ENCODE measurements at regions not wholly inside any gene's neighbourhood (a gene's known extent, or its start where the extent isn't known, plus 50 kb on each side); places are given as distances from the start of the nearest gene placed in this dataset.

DNA sequence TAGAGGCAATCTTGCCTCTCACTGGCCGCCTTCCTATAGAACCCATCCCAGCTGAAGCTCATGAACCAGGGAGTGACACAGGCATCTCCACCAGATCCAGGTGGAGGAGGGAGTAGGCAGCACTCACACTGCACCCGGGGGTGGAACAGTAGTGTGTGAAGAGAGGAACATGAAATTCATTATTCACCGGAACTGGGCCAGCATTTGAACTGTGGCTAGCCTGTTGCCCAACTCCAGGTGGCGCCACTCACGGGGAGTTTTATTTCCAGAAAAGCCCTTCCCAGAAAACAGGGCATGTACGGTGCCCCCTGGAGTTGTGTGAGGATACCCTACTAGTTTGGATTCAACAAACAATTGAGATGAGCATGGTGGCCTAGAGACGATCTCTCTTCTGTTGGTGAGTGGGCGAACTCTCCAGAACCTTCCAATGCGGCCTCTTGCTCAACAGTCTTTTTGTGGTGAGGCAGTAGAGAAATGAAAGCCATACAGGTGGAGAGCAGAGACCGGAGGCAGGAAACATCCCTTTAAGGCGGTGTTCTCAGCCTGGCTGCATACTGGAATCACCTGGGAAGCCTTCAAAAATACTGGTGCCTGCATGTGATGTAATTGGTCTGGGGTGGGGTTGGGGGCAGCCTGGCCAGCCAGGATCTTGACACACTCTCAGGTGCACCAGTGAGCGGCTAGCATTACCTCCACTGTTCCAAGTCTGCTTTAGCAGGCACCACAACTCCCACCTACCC, 73.5 kb upstream of the NEDD4L start:
- Histone ChIP-seq H3K4me3 (ENCODE audit: low read depth, low read length) (no peak overlapping the region), H3K36me3 (ENCODE audit: insufficient read depth) (no peaks in the 10 kb centered on the region), H3K4me1 (ENCODE audit: insufficient read depth) (no peaks in the 10 kb centered on the region), H3K27ac (ENCODE audit: low read depth) (no peak overlapping the region)
- DNase-seq (ENCODE audit: extremely low spot score), result no peak
- 96% methylated on average over 12 of the region's 12 CpGs for WGBS

DNA sequence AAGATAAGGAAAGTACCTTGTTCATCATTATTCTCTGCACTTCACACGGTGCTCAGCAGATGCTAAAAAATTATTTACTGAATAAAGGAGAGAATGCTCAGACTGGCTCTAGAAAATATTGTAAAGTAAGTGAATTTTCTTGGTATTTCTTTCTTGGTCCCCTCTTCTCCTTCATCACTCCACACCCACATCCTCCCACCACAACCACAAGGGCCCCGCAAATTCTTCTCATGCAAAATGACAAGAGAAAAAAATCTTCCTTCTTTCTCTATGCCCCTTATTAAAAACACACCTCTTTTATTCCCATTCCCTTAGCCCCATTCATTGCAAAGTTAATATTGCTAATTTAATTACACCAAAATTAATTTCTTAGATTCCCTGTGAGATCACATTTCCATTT, 74.2 kb upstream of the NEDD4L start:
- H3K4me3 ChIP-seq (ENCODE audit: low read depth, low read length), result no peak overlapping the region
- no peaks in the 10 kb centered on the region for H3K36me3 ChIP-seq (ENCODE audit: insufficient read depth)
- H3K4me1 ChIP-seq (ENCODE audit: insufficient read depth), result no peaks in the 10 kb centered on the region
- H3K27ac ChIP-seq (ENCODE audit: low read depth), result no peak overlapping the region
- 78% methylated on average over 2 of the region's 2 CpGs for WGBS
- no peak for DNase-seq (ENCODE audit: extremely low spot score)

DNA sequence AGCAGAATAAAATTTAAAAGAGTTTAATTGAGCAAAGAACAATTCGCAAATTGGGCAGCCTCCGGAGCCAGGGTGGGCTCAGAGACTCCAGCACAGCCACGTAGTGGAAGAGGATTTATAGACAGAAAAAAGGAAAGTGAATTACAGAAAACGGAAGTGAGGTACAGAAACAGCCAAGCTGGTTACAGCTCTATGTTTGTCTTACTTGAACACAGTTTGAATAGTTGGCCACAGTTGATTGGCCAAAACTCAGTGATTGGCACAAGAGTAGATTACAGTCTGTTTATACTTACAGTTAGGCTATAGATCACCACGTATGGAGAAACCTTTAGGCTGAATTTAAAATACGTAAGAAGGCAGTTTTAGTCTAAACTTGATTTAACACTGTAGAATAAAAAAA, 78.8 kb upstream of the NEDD4L start:
- 87% methylated on average over 6 of the region's 6 CpGs for WGBS
- DNase-seq (ENCODE audit: extremely low spot score), result no peak
- H3K36me3 ChIP-seq (ENCODE audit: insufficient read depth), result no peaks in the 10 kb centered on the region
- no peaks in the 10 kb centered on the region for H3K4me1 ChIP-seq (ENCODE audit: insufficient read depth)
- H3K27ac ChIP-seq (ENCODE audit: low read depth), result no peak overlapping the region
- H3K4me3 ChIP-seq (ENCODE audit: low read depth, low read length), result no peak overlapping the region

DNA sequence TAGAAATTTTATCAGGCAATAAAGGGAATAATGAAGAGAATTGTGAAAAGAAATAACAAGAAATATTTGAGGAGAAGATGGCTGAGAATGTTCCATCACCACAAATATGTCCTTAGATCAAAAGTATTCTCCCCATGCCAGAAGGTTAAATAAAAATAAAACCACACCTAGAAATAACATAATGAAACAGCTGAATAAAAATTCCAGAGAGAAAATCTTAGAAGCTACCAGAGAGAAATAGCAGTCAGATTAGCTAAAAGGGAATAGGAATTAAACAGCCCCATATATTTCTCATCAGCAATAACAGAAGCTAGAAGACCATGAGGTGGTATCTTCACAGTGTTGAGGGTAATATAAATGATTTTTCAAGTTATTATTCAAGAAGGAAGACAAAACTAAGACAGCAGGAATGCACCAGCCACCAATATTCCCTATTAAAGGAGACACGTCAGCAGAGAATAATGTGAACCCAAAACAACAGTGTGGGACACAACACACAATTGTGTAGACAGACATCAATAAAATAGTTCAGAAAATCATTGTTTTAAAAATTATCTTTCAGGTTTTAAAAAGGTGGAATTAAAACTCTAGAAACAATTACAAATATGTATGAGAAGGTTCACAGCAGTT, 82.0 kb upstream of the NEDD4L start:
- H3K4me1 ChIP-seq (ENCODE audit: insufficient read depth), result no peaks in the 10 kb centered on the region
- no peaks in the 10 kb centered on the region for H3K36me3 ChIP-seq (ENCODE audit: insufficient read depth)
- H3K27ac ChIP-seq (ENCODE audit: low read depth), result no peak overlapping the region
- H3K4me3 ChIP-seq (ENCODE audit: low read depth, low read length), result no peak overlapping the region
- WGBS, result 86% methylated on average over 1 of the region's 1 CpG
- DNase-seq (ENCODE audit: extremely low spot score), result no peak

DNA sequence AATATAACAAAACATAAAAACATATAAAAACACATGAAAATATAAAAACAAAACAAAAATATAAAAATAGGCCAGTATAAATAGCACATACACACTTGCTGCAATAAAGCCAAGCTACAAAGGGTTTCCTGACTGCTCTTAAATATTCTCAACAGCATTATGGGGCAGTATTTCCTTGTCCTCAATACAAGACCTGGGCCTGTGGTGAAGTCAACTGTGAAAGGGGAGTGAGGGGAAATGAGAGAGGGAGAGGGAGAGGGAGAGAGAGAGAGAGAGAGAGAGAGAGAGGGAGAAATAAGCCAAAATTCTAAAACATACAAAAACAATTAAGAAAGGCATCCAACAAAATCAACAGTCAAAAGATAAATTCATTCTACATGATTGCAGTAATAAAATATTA, 82.6 kb upstream of the NEDD4L start:
- no peak for DNase-seq (ENCODE audit: extremely low spot score)
- H3K4me1 ChIP-seq (ENCODE audit: insufficient read depth), result no peaks in the 10 kb centered on the region
- H3K27ac ChIP-seq (ENCODE audit: low read depth), result no peak overlapping the region
- H3K36me3 ChIP-seq (ENCODE audit: insufficient read depth), result no peaks in the 10 kb centered on the region
- no peak overlapping the region for H3K4me3 ChIP-seq (ENCODE audit: low read depth, low read length)

DNA sequence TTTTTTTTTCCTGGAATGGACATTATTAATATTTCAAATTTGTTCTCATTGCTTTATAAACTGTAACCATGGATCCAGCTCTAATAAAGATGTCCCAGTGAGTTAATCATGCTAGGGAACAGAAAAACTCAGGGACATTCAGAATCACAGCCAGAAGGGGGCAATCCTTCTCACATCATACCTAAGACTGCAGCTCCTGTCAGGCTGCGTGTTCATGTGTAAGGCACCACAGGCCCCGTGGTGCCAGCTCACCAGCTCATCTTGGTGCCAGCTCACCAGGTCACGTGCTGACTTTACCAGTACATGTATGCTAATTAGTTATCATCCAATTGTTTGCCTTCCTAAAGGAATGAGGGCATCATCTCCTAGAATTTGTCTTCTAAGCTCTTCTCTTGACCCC, 84.7 kb upstream of the NEDD4L start:
- WGBS, result 48% methylated on average over 3 of the region's 3 CpGs
- H3K4me3 ChIP-seq (ENCODE audit: low read depth, low read length), result no peak overlapping the region
- H3K27ac ChIP-seq (ENCODE audit: low read depth), result no peak overlapping the region
- H3K36me3 ChIP-seq (ENCODE audit: insufficient read depth), result no peaks in the 10 kb centered on the region
- no peak for DNase-seq (ENCODE audit: extremely low spot score)
- no peaks in the 10 kb centered on the region for H3K4me1 ChIP-seq (ENCODE audit: insufficient read depth)

DNA sequence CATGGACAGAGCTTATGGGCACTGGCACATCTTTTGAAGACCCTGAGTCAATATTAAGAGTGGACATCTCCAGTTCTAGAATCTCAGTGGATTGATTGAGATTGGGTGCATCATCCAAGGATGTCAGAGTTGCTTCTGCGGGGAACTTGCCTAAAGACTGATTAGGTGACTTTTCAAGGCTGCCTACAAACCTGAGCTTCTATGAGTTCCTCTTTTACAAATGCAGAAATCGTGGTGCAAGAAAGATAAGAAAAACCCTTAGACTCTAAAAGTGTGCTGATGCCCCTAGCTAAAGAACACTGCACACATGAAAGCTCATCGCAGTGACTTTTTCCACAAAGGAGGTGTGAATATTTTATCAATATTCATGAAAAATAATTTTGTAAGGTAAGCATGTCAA, 86.8 kb upstream of the NEDD4L start:
- 88% methylated on average over 3 of the region's 3 CpGs for WGBS
- no peak overlapping the region for H3K4me3 ChIP-seq (ENCODE audit: low read depth, low read length)
- no peak overlapping the region for H3K27ac ChIP-seq (ENCODE audit: low read depth)
- no peaks in the 10 kb centered on the region for H3K36me3 ChIP-seq (ENCODE audit: insufficient read depth)
- no peak for DNase-seq (ENCODE audit: extremely low spot score)
- H3K4me1 ChIP-seq (ENCODE audit: insufficient read depth), result no peaks in the 10 kb centered on the region

DNA sequence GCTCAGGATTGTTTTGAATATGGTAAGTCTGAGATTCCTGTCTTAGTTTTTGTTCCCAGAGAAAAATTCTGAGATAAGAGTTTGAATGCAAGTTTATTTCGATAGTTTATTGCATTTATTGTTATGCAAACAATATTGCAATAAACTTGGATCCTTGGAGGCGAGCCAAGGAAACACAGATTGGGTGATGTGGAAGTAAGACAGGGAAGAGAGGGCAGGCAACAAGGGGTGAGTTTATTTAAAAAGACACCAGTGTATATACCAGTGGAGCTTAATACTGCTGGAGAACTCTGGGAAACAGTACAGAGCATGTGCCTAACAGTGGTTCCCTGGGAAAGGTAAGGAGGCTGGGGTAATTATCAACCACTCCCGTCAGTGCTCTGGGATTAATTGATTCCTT, 87.5 kb upstream of the NEDD4L start:
- H3K27ac ChIP-seq (ENCODE audit: low read depth), result no peak overlapping the region
- DNase-seq (ENCODE audit: extremely low spot score), result no peak
- WGBS, result 47% methylated on average over 3 of the region's 3 CpGs

DNA sequence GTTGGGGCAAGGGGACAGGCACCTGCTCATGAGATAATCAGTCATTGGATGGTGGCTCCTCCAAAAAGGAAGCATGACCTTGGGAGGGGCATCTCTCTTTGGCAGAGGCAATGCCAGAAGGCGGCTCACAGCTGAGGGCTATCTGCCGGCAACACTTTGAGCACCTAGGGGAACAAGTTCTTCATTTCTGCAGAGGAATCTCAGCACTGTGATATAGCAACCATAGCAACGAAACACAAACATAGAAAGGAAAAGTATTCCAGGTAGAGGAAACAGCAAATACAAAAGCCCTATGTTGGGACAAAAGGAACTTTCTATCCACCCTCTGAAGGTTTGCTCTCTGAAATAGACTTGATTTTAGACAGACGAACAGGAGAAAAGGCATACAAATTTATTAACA, 89.1 kb upstream of the NEDD4L start:
- WGBS, result 86% methylated on average over 4 of the region's 4 CpGs
- no peak overlapping the region for H3K27ac ChIP-seq (ENCODE audit: low read depth)
- peak; percentile 14 for DNase-seq (ENCODE audit: extremely low spot score)

More for the DNA sequence above, 87.5 kb upstream of the NEDD4L start:
- Histone ChIP-seq H3K4me1 (ENCODE audit: insufficient read depth) (no peaks in the 10 kb centered on the region), H3K36me3 (ENCODE audit: insufficient read depth) (no peaks in the 10 kb centered on the region), H3K4me3 (ENCODE audit: low read depth, low read length) (no peak overlapping the region)

DNA sequence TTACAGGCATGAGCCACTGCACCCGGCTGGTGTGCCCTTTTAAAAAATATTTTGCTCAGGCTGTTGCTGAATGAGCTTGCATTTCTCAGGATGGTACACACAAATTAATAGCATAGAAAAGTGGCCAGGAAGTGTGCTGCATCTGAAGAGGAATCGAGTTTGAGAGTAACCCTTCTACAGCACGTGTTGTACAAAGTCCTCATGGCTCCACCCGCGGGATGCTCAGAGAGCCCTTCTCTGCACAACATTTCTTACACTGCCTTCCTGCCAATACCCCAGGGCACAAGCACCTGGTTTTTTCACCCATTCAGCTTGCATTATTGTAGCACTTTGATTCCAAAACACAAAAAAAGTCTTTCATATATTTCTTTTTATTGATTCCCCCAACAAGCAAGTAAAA, 90.1 kb upstream of the NEDD4L start:
- Histone ChIP-seq H3K27ac (ENCODE audit: low read depth) (no peak overlapping the region), H3K4me1 (ENCODE audit: insufficient read depth) (no peaks in the 10 kb centered on the region), H3K36me3 (ENCODE audit: insufficient read depth) (no peaks in the 10 kb centered on the region), H3K4me3 (ENCODE audit: low read depth, low read length) (no peak overlapping the region)
- WGBS, result 89% methylated on average over 5 of the region's 5 CpGs
- DNase-seq (ENCODE audit: extremely low spot score), result no peak

More for the DNA sequence above, 89.1 kb upstream of the NEDD4L start:
- H3K4me1 ChIP-seq (ENCODE audit: insufficient read depth), result no peaks in the 10 kb centered on the region
- H3K36me3 ChIP-seq (ENCODE audit: insufficient read depth), result no peaks in the 10 kb centered on the region
- no peak overlapping the region for H3K4me3 ChIP-seq (ENCODE audit: low read depth, low read length)

DNA sequence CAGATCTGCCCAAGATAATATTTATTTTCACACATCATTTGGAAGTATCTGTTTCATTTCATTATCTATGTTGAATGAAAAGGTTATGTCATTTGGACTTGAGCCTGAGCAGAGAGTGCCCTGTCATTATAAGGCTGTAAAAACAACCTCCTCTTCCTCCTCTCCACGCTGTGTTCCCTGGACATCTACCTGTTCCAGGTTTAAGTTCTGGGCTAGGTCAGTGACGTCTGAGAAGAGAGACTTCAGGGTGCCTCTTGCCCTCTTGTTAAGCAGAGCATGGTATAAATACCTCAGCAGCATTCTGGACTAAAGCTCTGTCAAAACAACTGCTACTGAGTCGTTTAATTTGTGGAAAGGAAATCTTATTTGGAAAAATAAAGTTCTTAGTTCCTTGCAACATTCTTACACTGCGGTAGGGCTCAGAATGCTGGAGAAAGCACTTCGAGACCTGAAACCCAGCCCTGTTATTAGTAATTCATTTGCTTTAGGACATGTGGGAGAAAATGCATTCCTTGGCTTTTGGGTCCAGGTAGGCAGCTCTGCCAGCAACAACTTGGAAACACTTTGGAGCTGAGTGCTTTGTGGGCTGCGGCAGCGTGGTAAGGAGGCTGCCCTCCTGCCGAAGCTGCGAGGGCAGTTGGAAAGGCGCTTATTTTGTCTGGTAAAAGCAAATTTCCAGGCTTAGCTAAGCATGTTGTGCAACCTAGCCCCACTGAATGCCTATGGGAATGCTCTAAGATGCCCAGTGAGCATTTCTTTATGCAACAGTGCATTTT, 91.8 kb upstream of the NEDD4L start:
- 65% methylated on average over 10 of the region's 10 CpGs for WGBS
- Histone ChIP-seq H3K36me3 (ENCODE audit: insufficient read depth) (no peaks in the 10 kb centered on the region), H3K27ac (ENCODE audit: low read depth) (no peak overlapping the region), H3K4me1 (ENCODE audit: insufficient read depth) (no peaks in the 10 kb centered on the region), H3K4me3 (ENCODE audit: low read depth, low read length) (no peak overlapping the region)
- no peak for DNase-seq (ENCODE audit: extremely low spot score)

DNA sequence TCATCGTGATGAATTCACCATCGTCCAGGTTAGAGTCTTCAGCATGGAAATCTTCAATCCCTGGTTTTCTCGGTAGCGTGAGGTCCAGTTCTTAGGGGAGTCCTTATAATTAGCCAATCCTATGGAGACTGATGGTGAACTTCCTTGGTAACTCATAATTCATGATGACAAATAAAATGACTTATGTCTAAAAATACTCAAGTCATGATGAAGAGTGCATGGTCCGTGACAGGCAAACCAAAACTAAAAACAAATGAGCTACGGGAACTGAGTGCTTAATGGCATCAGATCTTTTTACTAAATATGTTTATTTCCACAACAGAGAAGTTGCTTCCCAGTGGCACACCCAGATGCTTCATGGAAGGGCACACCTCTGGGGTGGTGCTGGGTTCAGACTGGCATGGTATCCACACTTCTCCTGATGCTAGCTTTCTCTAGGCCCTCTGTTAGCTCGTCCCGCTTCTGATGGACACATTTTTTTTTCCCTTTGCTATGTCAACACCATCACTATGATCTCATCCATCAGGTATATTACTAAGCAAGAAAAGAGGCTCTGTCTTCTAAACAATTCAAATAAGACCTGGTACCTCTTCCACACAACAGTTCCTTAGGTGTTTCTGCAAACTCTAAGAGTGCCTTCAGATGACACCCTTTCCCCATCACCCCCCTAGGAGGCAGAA, 92.8 kb upstream of the NEDD4L start:
- Histone ChIP-seq H3K4me3 (ENCODE audit: low read depth, low read length) (no peak overlapping the region), H3K4me1 (ENCODE audit: insufficient read depth) (no peaks in the 10 kb centered on the region), H3K27ac (ENCODE audit: low read depth) (no peak overlapping the region), H3K36me3 (ENCODE audit: insufficient read depth) (no peaks in the 10 kb centered on the region)
- 89% methylated on average over 8 of the region's 8 CpGs for WGBS
- no peak for DNase-seq (ENCODE audit: extremely low spot score)

DNA sequence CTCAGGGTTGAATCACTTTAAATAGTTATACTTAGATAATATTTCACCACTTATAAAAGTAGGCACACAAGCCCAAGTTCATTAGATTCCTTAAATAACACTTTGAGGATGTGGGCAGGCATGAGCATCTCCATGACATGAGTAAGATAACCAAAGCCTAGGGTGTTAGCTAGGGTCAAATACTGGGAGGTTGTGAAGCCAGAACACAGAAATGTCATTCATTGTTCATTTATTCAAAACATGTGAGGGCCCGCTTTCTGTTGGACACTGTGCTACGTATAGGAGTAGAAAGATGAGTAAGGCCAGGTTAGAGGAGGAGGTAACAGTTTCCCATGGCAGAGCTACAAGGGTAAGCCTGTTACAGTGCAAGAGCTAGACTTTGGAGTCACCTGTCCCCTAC, 93.5 kb upstream of the NEDD4L start:
- DNase-seq (ENCODE audit: extremely low spot score), result no peak
- WGBS, result 95% methylated on average over 2 of the region's 2 CpGs
- Histone ChIP-seq H3K27ac (ENCODE audit: low read depth) (no peak overlapping the region), H3K4me1 (ENCODE audit: insufficient read depth) (no peaks in the 10 kb centered on the region), H3K4me3 (ENCODE audit: low read depth, low read length) (no peak overlapping the region), H3K36me3 (ENCODE audit: insufficient read depth) (no peaks in the 10 kb centered on the region)
